Trophoblast cell (in vitro differentiated cells and primary cell): ENCODE measurements at regions not wholly inside any gene's neighbourhood (a gene's known extent, or its start where the extent isn't known, plus 50 kb on each side); places are given as distances from the start of the nearest gene placed in this dataset.

ENCODE experiments used
- DNase-seq, 2 donors: peaks; one replicate each; pipeline ENCODE4 v3.0.0-alpha.2; 2016
- H2AFZ ChIP-seq: 2 replicates; pipeline ENCODE4 v1.6.1; 2013; ENCODE audit warnings: low read length, moderate library complexity, mild to moderate bottlenecking; ENCODE audit not compliant: insufficient read depth, poor library complexity
- H2AK5ac ChIP-seq: 2 replicates; pipeline ENCODE4 v1.6.1; 2013; ENCODE audit warnings: mild to moderate bottlenecking, low read length
- H2BK120ac ChIP-seq: 2 replicates; pipeline ENCODE4 v1.6.1; 2013; ENCODE audit warnings: low read length, mild to moderate bottlenecking, moderate library complexity; ENCODE audit not compliant: insufficient read depth, poor library complexity
- H2BK12ac ChIP-seq: 2 replicates; pipeline ENCODE4 v1.6.1; 2013; ENCODE audit warnings: mild to moderate bottlenecking, low read length, moderate library complexity
- H2BK5ac ChIP-seq: 2 replicates; pipeline ENCODE4 v1.6.1; 2013; ENCODE audit warnings: low read length, low read depth, moderate library complexity, mild to moderate bottlenecking; ENCODE audit not compliant: poor library complexity
- H3K14ac ChIP-seq: 2 replicates; pipeline ENCODE4 v1.6.1; 2013; ENCODE audit warnings: mild to moderate bottlenecking, low read length
- H3K18ac ChIP-seq: 2 replicates; pipeline ENCODE4 v1.6.1; 2013; ENCODE audit warnings: mild to moderate bottlenecking, low read length
- H3K23ac ChIP-seq: 2 replicates; pipeline ENCODE4 v1.6.1; 2013; ENCODE audit warnings: low read length
- H3K27ac ChIP-seq: 2 replicates; pipeline ENCODE4 v1.5.1; 2013; ENCODE audit warnings: low read depth, mild to moderate bottlenecking, inconsistent platforms, low read length, moderate library complexity
- H3K27me3 ChIP-seq: 2 replicates; pipeline ENCODE4 v1.6.1; 2013; ENCODE audit warnings: inconsistent platforms, mild to moderate bottlenecking, low read length, moderate library complexity; ENCODE audit not compliant: insufficient read depth
- H3K36me3 ChIP-seq, 2 experiments: 1 replicate in 1 of 2; 2 replicates in 1 of 2; pipeline ENCODE4 v1.6.1; 2013; ENCODE audit warnings: low read length in 2 of 2, mild to moderate bottlenecking in 2 of 2, moderate library complexity in 1 of 2; ENCODE audit not compliant: insufficient read depth in 2 of 2, control insufficient read depth in 1 of 2
- H3K4ac ChIP-seq: 2 replicates; pipeline ENCODE4 v1.6.1; 2013; ENCODE audit warnings: low read depth, mild to moderate bottlenecking, low read length, moderate library complexity
- H3K4me1 ChIP-seq, 2 experiments: 1 replicate in 1 of 2; 2 replicates in 1 of 2; pipeline ENCODE4 v1.6.1; 2013; ENCODE audit warnings: low read length in 2 of 2, mild to moderate bottlenecking in 2 of 2, moderate library complexity in 1 of 2; ENCODE audit not compliant: insufficient read depth in 2 of 2, control insufficient read depth in 1 of 2
- H3K4me2 ChIP-seq: 2 replicates; pipeline ENCODE4 v1.6.1; 2013; ENCODE audit warnings: inconsistent platforms, mild to moderate bottlenecking, low read length, moderate library complexity
- H3K4me3 ChIP-seq: 2 replicates; pipeline ENCODE4 v1.5.1; 2013; ENCODE audit warnings: mild to moderate bottlenecking, low read depth, low read length, inconsistent platforms
- H3K79me1 ChIP-seq: one replicate; pipeline ENCODE4 v1.6.1; 2013; ENCODE audit warnings: low read length
- H3K79me2 ChIP-seq: 2 replicates; pipeline ENCODE4 v1.6.1; 2013; ENCODE audit warnings: low read length, mild to moderate bottlenecking; ENCODE audit not compliant: control insufficient read depth, insufficient read depth, poor library complexity
- H3K9ac ChIP-seq: 2 replicates; pipeline ENCODE4 v1.6.1; 2013; ENCODE audit warnings: mild to moderate bottlenecking, low read length
- H3K9me3 ChIP-seq: 2 replicates; pipeline ENCODE4 v1.6.1; 2013; ENCODE audit warnings: low read depth, mild to moderate bottlenecking, control low read depth, inconsistent platforms, low read length; ENCODE audit not compliant: insufficient read depth
- H4K12ac ChIP-seq: 2 replicates; pipeline ENCODE4 v1.6.1; 2013; ENCODE audit warnings: low read depth, mild to moderate bottlenecking, low read length, moderate library complexity
- H4K8ac ChIP-seq: 2 replicates; pipeline ENCODE4 v1.6.1; 2013; ENCODE audit warnings: low read depth, mild to moderate bottlenecking, low read length, moderate library complexity
- H4K91ac ChIP-seq: one replicate; pipeline ENCODE4 v1.6.1; 2013; ENCODE audit warnings: low read depth, mild to moderate bottlenecking, low read length, moderate library complexity
- WGBS: extraction: QIAGEN DNeasy Blood & Tissue Kit; methylation state at CpG from one replicate; pipeline ENCODE4 v1.1.7; 2013; ENCODE audit warnings: missing lambda C conversion rate; ENCODE audit not compliant: insufficient read length, insufficient coverage; ENCODE audit errors: extremely low coverage; 5-methylcytosine and 5-hydroxymethylcytosine counted together

DNA sequence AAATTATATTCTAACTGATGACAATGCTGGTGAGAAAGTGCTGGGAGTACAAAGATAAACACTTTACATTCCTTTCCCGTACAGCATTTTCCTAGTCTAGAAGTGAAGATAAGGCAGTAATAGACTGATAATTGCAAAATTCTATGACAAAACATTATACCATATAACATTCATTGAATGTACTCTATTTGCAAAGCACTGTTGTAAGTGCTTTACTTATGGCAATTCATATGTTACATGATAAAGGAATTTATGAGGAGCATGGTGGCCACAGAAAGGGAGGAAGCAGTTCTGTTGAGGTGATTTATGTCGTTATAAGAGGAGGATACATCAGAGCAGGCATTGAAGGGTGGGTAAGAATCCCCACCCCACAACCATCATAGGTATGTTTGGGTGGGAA lies 434.8 kb downstream of the RAB38 start:
- H3K4me3 ChIP-seq: no peak overlapping the region
- H3K4me1 ChIP-seq: no peaks in the 10 kb centered on the region
- H3K23ac ChIP-seq: no peak overlapping the region
- no peak overlapping the region for H3K4ac ChIP-seq
- H3K27me3 ChIP-seq: no peaks in the 10 kb centered on the region
- no peaks in the 10 kb centered on the region for H3K9me3 ChIP-seq
- no peak overlapping the region for H3K9ac ChIP-seq
- no peak overlapping the region for H2BK5ac ChIP-seq
- H3K18ac ChIP-seq: no peak overlapping the region
- no peak overlapping the region for H4K8ac ChIP-seq
- H2AK5ac ChIP-seq: no peak overlapping the region
- no peak overlapping the region for H2BK12ac ChIP-seq
- H3K27ac ChIP-seq: no peak overlapping the region
- no peaks in the 10 kb centered on the region for H3K36me3 ChIP-seq
- no peaks in the 10 kb centered on the region for H3K79me2 ChIP-seq
- H4K91ac ChIP-seq: no peak overlapping the region
- H4K12ac ChIP-seq: no peak overlapping the region
- no peak overlapping the region for H2AFZ ChIP-seq
- no peak overlapping the region for H2BK120ac ChIP-seq
- H3K79me1 ChIP-seq: no peaks in the 10 kb centered on the region
- no CpG with 5 or more reads among the region's 2 CpGs for WGBS
- no peak overlapping the region for H3K14ac ChIP-seq
- no peak overlapping the region for H3K4me2 ChIP-seq
- no peak for DNase-seq

DNA sequence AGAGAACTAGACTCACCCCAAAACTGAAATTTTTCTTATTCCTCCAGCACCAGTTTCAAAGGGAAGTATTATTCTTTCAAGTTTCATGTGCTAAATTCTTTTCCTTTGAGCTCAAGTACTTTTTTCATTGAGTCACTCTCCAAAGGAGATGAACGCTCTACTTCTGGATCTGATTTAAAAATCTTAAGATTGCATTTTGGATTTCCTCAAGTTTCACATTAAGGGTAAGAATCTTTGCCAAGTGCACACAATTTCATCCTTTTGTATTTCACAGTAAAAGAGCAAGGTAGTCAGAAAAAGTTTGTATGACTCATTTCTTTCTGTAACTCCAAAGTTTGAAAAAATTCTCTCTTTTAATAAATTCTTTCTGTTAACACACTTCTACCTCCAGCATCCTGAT lies 435.5 kb downstream of the RAB38 start:
- no peak overlapping the region for H2BK5ac ChIP-seq
- H3K79me1 ChIP-seq: no peaks in the 10 kb centered on the region
- H4K12ac ChIP-seq: no peak overlapping the region
- no peak overlapping the region for H2AK5ac ChIP-seq
- H4K91ac ChIP-seq: no peak overlapping the region
- no peak overlapping the region for H3K4me3 ChIP-seq
- no peak overlapping the region for H3K14ac ChIP-seq
- H3K27me3 ChIP-seq: no peaks in the 10 kb centered on the region
- no peak overlapping the region for H3K18ac ChIP-seq
- H3K36me3 ChIP-seq: no peaks in the 10 kb centered on the region
- H3K9me3 ChIP-seq: no peaks in the 10 kb centered on the region
- H2BK120ac ChIP-seq: no peak overlapping the region
- H3K79me2 ChIP-seq: no peaks in the 10 kb centered on the region
- no peak overlapping the region for H2BK12ac ChIP-seq
- no peaks in the 10 kb centered on the region for H3K4me1 ChIP-seq
- no peak overlapping the region for H3K4me2 ChIP-seq
- no peak overlapping the region for H3K9ac ChIP-seq
- no CpG with 5 or more reads among the region's 1 CpG for WGBS
- H3K4ac ChIP-seq: no peak overlapping the region
- no peak overlapping the region for H3K23ac ChIP-seq
- H3K27ac ChIP-seq: no peak overlapping the region
- no peak overlapping the region for H4K8ac ChIP-seq
- no peak overlapping the region for H2AFZ ChIP-seq
- DNase-seq: no peak

DNA sequence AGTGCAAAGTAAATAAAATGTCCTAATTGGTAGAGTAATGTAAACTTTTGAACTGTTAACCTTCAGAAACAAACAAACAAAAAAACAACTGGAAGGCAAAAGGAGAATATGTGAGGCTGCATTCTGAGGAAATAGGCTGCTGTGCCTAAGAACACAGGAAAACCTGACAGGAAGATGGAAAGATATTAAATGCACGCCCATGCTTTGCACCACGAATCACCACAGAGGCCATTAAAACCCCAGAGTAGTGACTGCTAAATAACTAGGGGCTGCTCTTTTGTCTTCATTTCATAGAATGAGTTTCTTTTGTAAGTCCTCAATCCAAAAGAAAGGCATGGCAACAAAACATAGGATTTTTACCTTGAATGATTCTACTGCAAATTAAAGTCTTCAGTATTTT lies 436.0 kb downstream of the RAB38 start:
- no peak overlapping the region for H2BK120ac ChIP-seq
- no peaks in the 10 kb centered on the region for H3K79me2 ChIP-seq
- H2AFZ ChIP-seq: no peak overlapping the region
- no peak overlapping the region for H3K4me2 ChIP-seq
- no peaks in the 10 kb centered on the region for H3K36me3 ChIP-seq
- no peak overlapping the region for H3K23ac ChIP-seq
- H3K27ac ChIP-seq: no peak overlapping the region
- no peaks in the 10 kb centered on the region for H3K4me1 ChIP-seq
- H4K91ac ChIP-seq: no peak overlapping the region
- no peak overlapping the region for H4K12ac ChIP-seq
- H2BK12ac ChIP-seq: no peak overlapping the region
- no peaks in the 10 kb centered on the region for H3K79me1 ChIP-seq
- H3K18ac ChIP-seq: no peak overlapping the region
- H4K8ac ChIP-seq: no peak overlapping the region
- H3K9ac ChIP-seq: no peak overlapping the region
- no peak for DNase-seq
- no peak overlapping the region for H2BK5ac ChIP-seq
- H3K9me3 ChIP-seq: no peaks in the 10 kb centered on the region
- H3K27me3 ChIP-seq: no peaks in the 10 kb centered on the region
- H3K14ac ChIP-seq: no peak overlapping the region
- H2AK5ac ChIP-seq: no peak overlapping the region
- H3K4me3 ChIP-seq: no peak overlapping the region
- WGBS: no CpG with 5 or more reads among the region's 2 CpGs
- no peak overlapping the region for H3K4ac ChIP-seq

DNA sequence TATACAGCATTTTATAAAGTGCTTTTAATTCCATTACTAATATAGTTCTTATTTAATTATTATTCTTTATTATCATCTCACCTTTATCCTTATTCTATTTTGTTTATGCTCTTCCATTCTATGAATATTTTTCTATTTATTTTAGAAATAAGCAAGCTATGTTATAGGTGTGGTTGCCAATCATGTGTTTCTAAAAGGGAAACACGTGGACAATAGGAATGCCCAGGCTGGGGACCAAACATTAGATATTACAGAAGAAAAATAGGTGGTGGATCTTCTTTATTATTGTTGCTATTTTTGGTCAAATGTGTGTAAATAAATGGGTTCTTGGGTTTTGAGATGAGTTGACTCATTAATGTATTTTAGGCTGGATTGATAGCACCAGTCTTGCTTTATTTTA lies 438.3 kb downstream of the RAB38 start:
- Histone ChIP-seq H3K18ac (no peak overlapping the region), H3K4me3 (no peak overlapping the region), H2BK120ac (no peak overlapping the region), H3K27ac (no peak overlapping the region), H3K9ac (no peak overlapping the region), H3K23ac (no peak overlapping the region), H2BK5ac (no peak overlapping the region), H4K91ac (no peak overlapping the region), H3K4me2 (no peak overlapping the region), H3K36me3 (no peaks in the 10 kb centered on the region), H2AK5ac (no peak overlapping the region), H3K79me1 (no peaks in the 10 kb centered on the region), H3K27me3 (no peaks in the 10 kb centered on the region), H2AFZ (no peak overlapping the region), H3K14ac (no peak overlapping the region), H3K4ac (no peak overlapping the region), H3K4me1 (no peaks in the 10 kb centered on the region), H3K79me2 (no peaks in the 10 kb centered on the region), H4K12ac (no peak overlapping the region), H4K8ac (no peak overlapping the region), H3K9me3 (no peaks in the 10 kb centered on the region), H2BK12ac (no peak overlapping the region)
- WGBS: no CpG with 5 or more reads among the region's 1 CpG
- DNase-seq: no peak
